GM13977 (cell line): ENCODE measurements at regions not wholly inside any gene's neighbourhood (a gene's known extent, or its start where the extent isn't known, plus 50 kb on each side); places are given as distances from the start of the nearest gene placed in this dataset.

Experiments
- DNase-seq: peaks from one replicate; pipeline ENCODE4 v3.0.0; 2012; ENCODE audit warnings: low spot score
- in situ Hi-C: fragments of 300-500 bp; cut with MboI; formaldehyde crosslinking; loops from one replicate; pipeline ENCODE4 v1.12.0; 2022; ENCODE audit warnings: low sequenced_read_pairs, low pct_unique_long_range_greater_than_20kb, mixed read lengths, inconsistent platforms; ENCODE audit not compliant: unreplicated experiment
- TF ChIP-seq, protein P1 (sequence below): IDR thresholded peaks from 2 replicates; pipeline ENCODE4 v1.5.1; 2012; ENCODE audit warnings: mild to moderate bottlenecking, control low read depth; ENCODE audit not compliant: insufficient read depth; ENCODE audit errors: extremely low read depth, missing control alignments

DNA sequence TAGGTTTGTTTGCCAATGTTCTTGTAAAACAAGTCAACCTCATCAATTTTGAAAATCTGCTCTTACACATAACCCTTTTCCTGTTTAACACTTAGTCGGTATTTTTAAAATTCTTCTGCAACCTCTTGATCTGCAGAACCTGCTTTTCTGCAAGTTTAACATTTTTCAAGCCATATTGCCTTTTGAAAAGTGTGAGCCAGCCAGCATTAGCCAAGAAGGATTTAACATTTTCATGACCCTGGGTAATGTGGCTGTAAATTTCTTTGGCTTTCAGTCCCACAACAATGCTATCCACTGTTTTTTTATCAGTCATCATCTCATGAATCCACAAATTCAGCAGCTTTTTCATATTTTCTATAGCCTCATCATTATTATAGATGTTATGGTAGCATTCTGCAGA, 956.5 kb downstream of the FAT4 start:
- in situ Hi-C loops: no loop called here
- TF ChIP-seq, protein P1, sequence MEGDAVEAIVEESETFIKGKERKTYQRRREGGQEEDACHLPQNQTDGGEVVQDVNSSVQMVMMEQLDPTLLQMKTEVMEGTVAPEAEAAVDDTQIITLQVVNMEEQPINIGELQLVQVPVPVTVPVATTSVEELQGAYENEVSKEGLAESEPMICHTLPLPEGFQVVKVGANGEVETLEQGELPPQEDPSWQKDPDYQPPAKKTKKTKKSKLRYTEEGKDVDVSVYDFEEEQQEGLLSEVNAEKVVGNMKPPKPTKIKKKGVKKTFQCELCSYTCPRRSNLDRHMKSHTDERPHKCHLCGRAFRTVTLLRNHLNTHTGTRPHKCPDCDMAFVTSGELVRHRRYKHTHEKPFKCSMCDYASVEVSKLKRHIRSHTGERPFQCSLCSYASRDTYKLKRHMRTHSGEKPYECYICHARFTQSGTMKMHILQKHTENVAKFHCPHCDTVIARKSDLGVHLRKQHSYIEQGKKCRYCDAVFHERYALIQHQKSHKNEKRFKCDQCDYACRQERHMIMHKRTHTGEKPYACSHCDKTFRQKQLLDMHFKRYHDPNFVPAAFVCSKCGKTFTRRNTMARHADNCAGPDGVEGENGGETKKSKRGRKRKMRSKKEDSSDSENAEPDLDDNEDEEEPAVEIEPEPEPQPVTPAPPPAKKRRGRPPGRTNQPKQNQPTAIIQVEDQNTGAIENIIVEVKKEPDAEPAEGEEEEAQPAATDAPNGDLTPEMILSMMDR: no peak
- no peak for DNase-seq

DNA sequence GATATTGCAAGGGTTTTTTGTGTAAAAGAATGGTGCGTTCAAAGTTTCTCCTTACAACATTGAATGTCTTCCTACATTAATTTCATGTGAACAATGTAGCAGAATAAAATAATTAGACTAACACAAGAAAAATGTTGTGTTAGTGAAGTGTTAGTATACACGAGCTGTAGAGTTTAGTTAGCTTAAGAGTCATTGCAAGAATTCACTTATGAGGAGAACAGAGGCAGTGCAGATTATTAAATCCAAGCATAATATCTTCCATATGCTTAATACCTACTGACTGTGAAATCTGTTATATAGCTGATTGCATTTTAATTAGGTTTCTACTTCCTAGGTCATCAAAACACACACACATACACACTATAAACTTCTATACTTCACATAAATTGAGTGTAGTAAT, 959.0 kb downstream of the FAT4 start:
- TF ChIP-seq, protein P1: no peak
- in situ Hi-C loops: no loop called here
- DNase-seq: no peak

DNA sequence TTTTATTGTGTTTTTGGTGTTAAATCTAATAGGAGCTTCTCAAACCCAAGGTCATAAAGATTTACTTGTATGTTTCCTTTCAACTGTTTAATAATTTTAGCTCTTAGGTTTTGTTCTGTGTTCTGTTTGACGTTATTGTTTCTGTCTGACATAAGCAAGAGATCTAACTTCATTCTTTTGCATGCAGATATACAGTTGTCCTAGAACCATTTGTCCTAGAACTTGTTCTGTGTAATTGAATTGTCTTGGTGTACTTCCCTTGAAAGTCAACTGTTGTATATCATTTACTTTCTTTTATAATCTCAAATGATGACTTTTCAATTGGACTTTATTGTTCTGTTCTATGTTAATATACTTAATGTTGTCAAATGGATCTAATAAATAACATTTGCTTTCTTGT, 977.1 kb downstream of the FAT4 start:
- TF ChIP-seq, protein P1: no peak
- no peak for DNase-seq
- in situ Hi-C loops: no loop called here

DNA sequence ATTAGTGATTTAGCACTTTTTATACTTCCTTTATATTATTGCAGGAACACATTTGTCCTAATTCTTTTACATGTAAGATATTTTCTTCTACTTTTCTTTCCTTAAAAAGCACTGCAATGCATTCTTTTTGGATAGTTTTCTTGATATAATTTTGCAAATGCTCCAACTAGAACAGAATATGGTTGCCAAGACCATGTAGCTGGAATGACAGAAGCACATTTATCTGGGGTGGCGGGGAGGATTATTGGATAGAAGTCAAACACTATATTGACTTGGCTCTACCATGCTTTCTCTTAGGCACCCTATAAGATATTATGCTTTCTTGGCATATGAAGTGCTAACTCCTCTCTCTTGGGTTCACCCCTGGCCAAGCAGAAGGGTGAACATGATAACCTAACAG, 983.5 kb downstream of the FAT4 start:
- in situ Hi-C loops: no loop called here
- DNase-seq: no peak
- TF ChIP-seq, protein P1: no peak

DNA sequence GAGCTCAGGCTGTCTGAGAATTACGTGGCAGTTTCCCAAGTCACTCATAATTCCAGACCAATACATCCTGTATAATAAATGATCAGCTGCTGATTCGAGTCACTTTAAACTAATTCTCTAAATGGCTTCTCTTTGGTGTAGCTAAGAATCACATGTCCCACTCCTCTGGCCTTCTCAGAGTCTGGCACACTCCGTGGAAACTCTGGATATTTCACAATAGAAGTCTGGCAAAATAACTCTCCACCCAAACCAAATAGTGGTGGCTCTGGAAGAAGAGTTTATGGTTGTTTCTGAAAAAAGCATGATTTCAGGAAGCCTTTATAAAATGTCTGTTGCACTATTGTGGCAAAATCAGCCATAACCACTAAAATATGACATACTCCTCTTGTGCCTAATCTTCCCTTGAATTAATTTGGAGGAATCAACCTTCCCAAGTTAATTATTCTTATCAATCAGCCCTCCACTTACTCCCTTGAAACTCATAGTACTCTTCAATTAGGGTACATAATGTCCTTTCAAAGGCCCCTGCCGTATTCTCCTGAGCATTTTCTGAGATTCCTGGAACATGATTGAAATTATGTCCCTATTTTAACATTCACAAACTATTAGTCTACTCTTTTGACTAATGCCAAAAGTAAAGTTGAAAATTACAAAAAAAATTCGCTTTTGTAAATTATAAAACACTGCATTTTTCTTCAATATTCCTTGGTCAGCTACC, 991.6 kb downstream of the FAT4 start:
- no peak for DNase-seq
- TF ChIP-seq, protein P1: no peak
- in situ Hi-C loops: no loop called here

DNA sequence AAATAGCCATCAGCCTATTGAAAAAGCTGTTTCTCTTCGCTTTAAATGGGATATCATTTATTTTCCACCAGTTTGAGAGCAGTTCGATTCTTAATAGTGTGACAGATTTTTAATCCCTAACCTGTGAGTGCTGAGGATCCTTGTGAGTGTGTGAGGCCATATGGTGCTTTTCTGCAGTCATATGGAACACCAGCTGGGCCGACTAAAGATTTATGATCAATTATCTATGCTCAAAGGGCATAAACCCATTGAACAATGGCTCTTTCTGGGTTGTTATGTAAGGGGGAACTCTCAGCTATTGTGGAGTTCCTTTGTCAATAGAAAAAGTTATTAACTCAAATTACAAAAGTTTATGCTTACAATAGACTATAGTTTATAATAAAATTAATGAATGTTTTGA, 1003.6 kb downstream of the FAT4 start:
- no peak for DNase-seq
- in situ Hi-C loops: no loop called here
- TF ChIP-seq, protein P1: no peak

DNA sequence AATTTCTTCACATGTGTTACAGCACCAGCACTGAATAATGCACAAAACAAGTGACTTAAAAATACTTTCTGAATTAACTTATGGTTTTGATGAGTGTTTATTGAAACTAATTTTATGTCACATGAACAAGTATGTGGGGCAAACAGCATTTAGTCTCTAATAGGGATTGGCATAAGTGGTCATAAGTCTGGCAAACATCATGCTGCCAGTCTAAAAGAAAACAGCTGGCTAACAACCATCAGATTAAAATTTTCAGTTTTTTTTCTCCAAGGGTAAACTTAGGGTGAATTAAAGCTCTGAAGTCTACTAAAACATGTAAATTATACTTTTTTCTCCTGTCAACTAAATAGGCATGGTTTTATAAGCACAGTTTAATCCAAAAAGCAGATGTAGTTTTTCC, 1014.2 kb downstream of the FAT4 start:
- TF ChIP-seq, protein P1: no peak
- in situ Hi-C loops: no loop called here
- no peak for DNase-seq
